ENCODE measurements at regions not wholly inside any gene's neighbourhood (a gene's known extent, or its start where the extent isn't known, plus 50 kb on each side); places are given as distances from the start of the nearest gene placed in this dataset.
"Not testable (repeated sequence)": the region's sequence is repeated elsewhere in the genome, so short reads cannot be mapped to it uniquely, and the experiment has no call there.

DNA sequence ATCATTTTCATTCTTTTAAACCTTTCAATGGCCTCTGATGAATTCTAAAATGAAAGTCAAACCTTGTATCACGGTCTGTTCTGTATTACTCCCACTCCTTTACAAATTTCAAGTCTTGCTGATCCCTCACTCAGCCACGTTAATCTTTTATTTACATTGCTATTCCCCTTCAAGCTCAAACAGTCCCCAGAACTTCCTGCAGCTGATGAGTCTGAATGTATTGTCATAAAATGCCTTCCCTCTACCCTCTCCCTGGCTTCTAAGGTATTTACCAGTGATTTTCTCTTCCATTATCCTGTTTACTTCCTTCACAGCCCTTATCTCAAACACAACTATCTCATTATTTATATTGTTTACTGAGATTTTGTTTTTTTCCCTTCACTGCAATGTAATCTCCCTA lies 562.3 kb upstream of the C9orf72 start:
- DNase-seq (ENCODE audit: low read depth), result no peak
- no peak overlapping the region for H3K4me3 ChIP-seq (ENCODE audit: low read depth, low read length)
- TF ChIP-seq, protein P1, sequence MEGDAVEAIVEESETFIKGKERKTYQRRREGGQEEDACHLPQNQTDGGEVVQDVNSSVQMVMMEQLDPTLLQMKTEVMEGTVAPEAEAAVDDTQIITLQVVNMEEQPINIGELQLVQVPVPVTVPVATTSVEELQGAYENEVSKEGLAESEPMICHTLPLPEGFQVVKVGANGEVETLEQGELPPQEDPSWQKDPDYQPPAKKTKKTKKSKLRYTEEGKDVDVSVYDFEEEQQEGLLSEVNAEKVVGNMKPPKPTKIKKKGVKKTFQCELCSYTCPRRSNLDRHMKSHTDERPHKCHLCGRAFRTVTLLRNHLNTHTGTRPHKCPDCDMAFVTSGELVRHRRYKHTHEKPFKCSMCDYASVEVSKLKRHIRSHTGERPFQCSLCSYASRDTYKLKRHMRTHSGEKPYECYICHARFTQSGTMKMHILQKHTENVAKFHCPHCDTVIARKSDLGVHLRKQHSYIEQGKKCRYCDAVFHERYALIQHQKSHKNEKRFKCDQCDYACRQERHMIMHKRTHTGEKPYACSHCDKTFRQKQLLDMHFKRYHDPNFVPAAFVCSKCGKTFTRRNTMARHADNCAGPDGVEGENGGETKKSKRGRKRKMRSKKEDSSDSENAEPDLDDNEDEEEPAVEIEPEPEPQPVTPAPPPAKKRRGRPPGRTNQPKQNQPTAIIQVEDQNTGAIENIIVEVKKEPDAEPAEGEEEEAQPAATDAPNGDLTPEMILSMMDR (IDR thresholded peaks at IDR 0.05; ENCODE audit: insufficient read depth, low read length), result no peak

DNA sequence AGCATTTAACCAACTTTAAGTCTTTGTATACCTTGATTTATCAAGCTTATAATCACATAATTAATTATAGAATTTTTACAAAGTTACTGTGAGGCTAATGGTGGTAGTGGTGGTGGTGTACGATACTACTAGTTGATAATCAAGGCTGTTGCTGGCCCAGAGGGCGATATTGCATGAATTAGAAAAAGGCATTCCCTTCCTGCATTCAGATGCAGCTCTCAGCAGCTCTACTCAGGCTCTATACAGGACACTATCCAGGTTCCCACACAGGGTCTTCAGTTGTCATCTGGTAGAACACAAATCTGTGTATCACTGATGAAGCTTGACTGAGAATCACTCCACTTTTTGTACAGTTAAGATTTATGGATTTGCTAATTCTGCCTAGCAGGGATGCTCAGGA lies 562.8 kb upstream of the C9orf72 start:
- no peak overlapping the region for H3K4me3 ChIP-seq (ENCODE audit: low read depth, low read length)
- DNase-seq (ENCODE audit: low read depth), result no peak
- TF ChIP-seq, protein P1 (IDR thresholded peaks at IDR 0.05; ENCODE audit: insufficient read depth, low read length), result no peak

DNA sequence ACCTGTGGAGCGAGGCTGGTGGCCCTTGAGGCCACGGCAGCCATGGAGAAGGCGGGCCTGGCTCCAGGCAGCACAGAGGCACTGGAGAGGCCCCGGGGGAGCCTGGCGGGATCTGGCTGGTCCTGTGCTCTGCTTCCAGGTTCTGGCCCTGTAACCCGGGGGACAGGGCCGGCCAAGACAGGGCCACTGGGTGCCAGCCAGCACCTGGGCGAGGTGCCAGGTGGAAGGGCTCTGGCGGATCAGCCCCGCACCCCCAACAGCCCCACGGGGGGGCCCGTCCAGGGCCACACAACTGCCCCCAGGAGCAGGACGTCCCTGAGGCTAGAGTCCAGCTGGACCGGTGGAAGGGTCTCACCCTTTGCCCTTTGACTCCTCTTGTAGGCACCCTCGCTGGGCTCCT lies 574.1 kb upstream of the C9orf72 start:
- DNase-seq (ENCODE audit: low read depth); H3K4me3 ChIP-seq (ENCODE audit: low read depth, low read length): not testable (repeated sequence)

GRCh38 chr9:28147923-28148597 lies 574.8 kb upstream of the C9orf72 start:
- not testable (repeated sequence) for DNase-seq (ENCODE audit: low read depth); H3K4me3 ChIP-seq (ENCODE audit: low read depth, low read length)

GRCh38 chr9:28149361-28150050 lies 576.2 kb upstream of the C9orf72 start:
- not testable (repeated sequence) for DNase-seq (ENCODE audit: low read depth); H3K4me3 ChIP-seq (ENCODE audit: low read depth, low read length)

DNA sequence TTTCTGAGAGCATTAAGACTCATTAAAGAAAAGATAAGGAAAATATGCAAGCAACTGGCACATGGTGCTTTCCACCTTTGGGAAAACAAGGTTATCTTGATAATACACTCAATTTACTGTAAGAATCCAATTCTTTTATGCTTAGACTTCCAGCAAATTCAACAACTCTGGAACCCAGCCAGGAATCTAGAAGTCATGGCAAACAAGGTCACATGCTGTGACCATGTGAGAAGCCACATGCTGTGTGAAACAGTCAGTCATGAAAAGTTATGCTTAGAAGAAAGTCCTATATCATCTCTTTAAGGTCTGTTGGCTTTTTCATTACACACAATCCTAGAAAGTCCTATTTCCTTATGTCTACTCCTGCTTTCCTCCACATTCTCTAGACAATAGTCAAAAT lies 581.8 kb upstream of the C9orf72 start:
- no peak overlapping the region for H3K4me3 ChIP-seq (ENCODE audit: low read depth, low read length)
- TF ChIP-seq, protein P1 (IDR thresholded peaks at IDR 0.05; ENCODE audit: insufficient read depth, low read length), result no peak
- DNase-seq (ENCODE audit: low read depth), result no peak

DNA sequence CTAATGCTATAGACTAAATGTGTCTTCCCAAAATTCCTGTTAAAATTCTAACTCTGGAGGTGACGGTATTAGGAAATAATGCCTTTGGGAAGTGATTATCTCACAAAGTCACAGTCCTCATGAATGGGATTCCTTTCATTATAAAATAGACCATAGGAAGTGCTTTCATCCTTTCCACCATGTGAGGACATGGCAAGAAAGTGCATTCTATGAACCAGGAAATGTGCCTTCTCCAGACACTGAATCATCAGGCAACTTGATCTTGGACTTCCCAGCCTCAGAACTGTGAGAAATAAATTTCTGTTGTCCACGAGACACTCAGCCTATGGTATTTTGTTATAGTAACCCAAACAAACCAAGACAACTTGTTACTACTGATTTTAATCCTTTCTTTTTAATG lies 582.4 kb upstream of the C9orf72 start:
- TF ChIP-seq, protein P1 (IDR thresholded peaks at IDR 0.05; ENCODE audit: insufficient read depth, low read length), result no peak
- H3K4me3 ChIP-seq (ENCODE audit: low read depth, low read length), result no peak overlapping the region
- DNase-seq (ENCODE audit: low read depth), result no peak

GRCh38 chr9:28158451-28158850 lies 585.2 kb upstream of the C9orf72 start:
- TF ChIP-seq, protein P1 (IDR thresholded peaks at IDR 0.05; ENCODE audit: insufficient read depth, low read length), result no peak
- no peak overlapping the region for H3K4me3 ChIP-seq (ENCODE audit: low read depth, low read length)
- DNase-seq (ENCODE audit: low read depth), result no peak
